CD4-positive, alpha-beta T cell treated with Interleukin-15 for 4 hours (primary cell): ENCODE measurements at regions not wholly inside any gene's neighbourhood (a gene's known extent, or its start where the extent isn't known, plus 50 kb on each side); places are given as distances from the start of the nearest gene placed in this dataset.

Experiments
- DNase-seq: peaks from one replicate; pipeline ENCODE4 v3.0.0-alpha.2; 2020; ENCODE audit warnings: low spot score

DNA sequence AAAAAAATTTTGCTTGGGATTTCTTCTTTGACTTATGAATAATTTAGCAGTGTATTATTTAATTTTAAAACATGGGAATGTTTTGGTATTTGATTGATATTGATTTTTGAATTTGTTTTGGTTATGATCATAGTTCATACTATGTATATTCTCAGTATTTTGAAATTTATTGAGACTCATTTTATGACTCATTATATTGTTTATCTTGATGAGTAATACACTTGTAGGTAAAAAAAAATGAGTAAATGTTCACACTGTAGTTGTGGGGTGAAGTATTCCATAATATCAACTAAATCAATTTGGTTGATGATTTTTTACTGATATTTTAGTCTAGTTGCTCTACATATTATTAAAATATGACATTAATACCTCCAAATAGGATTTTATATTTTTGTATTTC, 1142.2 kb downstream of the ADGRL3 start:
- DNase-seq, result no peak

- DNase-seq, result no peak
Measured at GRCh38 chr4:62328526-62328925, 1128.4 kb downstream of the ADGRL3 start.

DNA sequence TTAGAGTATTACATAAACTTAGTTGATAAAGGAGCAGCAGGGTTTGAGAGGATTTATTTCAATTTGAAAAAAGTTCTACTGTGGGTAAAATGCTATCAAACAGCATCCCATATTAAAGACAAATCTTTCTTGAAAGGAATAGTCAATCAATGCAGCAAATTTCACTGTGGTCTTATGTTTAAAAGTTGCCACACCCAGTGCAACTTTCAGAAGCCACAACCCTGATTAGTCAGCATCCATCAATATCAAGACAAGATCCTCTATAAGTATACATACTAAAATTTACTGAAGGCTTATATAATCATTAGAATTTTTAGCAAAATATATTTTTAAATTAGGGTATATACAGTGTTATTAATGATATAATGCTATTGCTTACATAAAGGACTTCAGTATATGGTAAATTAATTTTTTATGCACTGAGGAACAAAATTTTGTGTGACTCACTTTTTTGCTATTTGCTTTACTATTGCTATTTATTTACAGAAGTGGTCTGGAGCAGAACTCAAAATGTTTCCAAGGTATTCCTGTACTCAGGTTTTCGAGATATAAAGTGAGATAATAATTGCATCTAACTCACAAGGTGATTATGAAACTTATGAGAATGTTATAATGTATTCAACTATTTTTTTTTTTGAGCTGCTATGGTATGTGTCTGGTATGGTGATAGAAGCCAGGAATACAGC, 1127.6 kb downstream of the ADGRL3 start:
- no peak for DNase-seq

GRCh38 chr4:62324215-62324614, 1124.1 kb downstream of the ADGRL3 start:
- DNase-seq, result no peak

DNA sequence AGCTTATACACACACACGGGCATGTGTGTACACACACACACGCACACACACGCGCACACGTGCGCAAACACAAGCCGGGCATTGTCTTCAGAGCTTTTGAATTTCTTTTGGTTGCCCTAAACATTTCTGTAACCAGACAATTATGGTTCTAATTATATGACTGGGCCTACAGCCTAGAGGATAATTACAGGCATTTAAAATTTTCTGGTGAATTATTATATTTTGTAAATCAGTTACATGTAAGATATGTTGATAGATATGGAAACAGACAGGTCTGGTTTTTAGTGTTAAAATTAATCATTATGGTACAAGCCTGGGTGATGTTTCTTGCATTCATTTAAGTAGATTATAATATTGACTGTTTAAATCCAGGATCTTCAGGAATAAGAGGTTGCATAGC, 1120.5 kb downstream of the ADGRL3 start:
- DNase-seq, result no peak

DNA sequence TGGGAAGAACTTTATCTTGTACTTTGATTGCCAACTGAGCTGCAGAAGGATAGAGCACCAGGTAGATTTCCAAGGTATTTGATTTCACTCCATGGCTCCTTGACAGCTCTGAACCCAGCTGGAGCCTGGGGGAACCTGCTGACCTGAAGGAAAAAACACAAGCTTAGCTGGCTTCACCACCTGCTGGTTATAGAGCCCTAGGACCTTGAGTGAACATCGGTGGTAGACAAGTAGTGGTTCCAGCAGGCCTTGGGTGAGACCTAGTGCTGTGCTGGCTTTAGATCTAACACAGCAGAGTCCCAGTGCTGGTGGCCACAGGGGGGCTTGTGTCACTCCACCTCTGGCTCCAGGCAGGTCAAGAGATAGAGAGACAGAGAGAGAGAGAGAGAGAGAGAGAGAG, 1102.6 kb downstream of the ADGRL3 start:
- no peak for DNase-seq

DNA sequence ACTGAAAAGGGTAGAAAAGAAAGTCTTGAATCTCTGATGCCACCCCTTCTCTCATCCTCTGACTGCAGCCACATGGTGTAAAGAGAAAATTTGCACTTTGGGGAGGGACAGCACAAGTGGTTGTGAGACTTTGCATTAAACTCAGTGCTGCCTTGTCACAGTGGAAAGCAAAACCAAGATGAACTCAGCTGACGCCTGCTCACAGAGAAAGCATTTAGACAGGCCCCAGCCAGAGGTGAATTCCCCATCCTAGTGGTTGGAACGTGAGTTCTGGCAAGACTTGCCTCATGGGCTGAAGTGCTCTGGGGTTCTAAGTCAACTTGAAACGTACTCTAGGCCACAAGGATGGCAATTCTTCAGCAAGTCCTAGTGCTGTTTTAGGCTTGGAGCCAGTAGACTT, 1101.4 kb downstream of the ADGRL3 start:
- DNase-seq, result no peak

DNA sequence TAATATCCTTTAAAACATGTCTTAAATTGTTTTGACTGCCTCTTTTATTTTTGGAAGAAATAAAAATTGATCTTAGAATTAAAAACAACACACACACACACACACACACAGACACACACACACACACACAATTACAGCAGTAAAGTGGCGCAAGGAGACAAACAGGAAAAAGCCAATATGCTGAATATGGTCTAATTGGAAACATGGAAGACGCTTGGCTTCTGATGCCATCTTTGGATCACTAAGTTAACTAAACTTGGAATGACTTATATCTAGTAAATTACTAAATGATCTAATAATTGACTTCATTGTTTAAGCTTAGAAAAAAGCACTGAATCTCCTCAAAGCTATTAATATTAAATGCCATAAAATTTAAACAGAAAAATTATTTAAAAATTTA, 1093.4 kb downstream of the ADGRL3 start:
- DNase-seq, result no peak

- DNase-seq, result no peak
Measured at GRCh38 chr4:62292911-62293310, 1092.8 kb downstream of the ADGRL3 start.

GRCh38 chr4:62288808-62289541, 1088.8 kb downstream of the ADGRL3 start:
- no peak for DNase-seq

DNA sequence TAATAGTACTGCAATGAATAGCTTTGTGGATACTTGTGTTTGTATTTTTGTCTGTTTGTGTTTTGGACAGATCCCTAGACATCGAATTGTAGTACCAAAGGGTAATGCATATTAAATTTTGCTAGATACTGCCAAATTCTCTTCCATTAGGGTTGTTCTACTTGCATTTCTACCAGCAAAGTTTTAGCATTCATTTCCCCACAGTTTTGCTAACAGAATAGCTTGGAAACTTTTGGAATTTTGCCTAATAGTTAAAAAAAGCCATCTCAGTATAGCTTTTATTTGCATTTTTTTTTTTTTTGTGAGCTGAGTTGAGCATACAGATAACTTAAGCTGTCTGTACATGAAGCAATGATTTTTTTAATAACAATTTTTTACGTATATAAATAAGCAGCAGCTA, 1084.9 kb downstream of the ADGRL3 start:
- DNase-seq, result no peak

GRCh38 chr4:62279689-62280088, 1079.6 kb downstream of the ADGRL3 start:
- no peak for DNase-seq

DNA sequence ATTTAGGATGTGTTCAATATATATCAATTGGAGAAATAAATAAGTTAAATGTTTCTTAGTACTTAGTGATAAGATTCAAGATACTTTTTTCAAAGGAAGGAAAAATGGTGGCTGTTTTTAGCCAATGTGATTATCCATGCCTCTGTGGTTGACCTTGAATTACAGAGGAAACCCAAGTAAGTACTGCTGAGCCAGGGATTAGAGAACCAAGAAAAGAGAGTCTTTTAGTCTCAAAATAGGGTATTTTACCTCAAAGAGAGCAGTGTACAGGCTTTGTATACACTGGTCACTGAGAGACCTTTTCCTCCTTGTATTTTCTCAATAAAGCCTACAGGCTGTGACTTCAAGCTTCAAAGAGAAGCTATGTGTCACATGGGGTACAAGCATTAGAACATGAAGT, 1075.3 kb downstream of the ADGRL3 start:
- DNase-seq, result no peak

GRCh38 chr4:62274782-62275181, 1074.7 kb downstream of the ADGRL3 start:
- DNase-seq, result no peak

DNA sequence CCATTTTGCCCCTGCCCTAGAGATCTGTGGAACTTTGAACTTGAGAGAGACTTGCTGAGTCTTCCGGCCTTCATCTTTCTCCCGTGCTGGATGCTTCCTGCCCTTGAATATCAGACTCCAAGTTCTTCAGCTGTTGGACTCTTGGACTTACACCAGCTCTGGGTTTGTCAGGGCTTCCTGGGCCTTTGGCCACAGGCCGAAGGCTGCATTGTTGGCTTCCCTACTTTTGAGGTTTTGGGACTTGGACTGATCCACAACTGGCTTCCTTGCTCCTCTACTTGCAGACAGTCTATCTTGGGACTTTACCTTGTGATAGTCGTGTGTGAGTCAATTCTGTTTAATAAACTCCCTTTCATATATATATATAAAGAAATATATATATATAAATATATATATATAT, 1071.0 kb downstream of the ADGRL3 start:
- DNase-seq, result no peak

DNA sequence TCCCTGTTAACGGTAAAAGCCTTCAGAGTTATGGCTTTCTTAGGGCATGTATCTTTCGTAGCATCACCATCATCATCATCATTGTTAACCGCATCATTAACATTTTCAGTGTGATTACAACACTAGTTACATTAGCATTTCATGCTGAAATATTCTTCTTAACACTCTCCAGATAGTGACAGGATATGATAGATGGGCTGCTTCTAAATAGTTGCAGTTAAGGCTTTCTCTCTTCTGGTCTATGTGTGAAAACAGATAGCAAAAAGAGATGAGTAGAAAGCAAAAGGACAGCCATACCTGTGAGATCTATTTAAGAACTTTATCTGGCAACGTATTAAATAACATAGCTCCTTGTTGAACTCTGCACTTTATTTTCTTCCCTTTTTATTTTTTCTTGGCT, 1069.8 kb downstream of the ADGRL3 start:
- no peak for DNase-seq

DNA sequence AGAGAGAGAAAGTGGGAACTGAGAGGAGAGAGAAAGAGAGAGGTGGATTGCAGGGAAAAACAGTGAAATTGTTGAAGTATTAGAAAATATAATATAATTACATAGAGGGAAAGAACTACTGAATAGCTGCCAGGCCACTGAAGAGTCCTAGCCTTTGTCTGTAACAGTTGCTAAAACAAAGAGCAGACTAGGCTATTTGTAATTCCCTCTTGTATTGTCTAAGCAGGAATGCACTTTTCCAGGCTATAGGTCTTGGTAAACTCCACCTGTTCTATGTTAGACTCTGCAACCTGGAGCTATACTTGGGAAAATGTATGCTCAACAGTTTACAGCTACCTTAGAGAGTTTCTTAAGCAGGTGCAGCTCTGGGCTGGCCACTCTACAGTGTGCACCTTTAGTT, 1063.3 kb downstream of the ADGRL3 start:
- no peak for DNase-seq

GRCh38 chr4:62262676-62263075, 1062.5 kb downstream of the ADGRL3 start:
- DNase-seq, result no peak

GRCh38 chr4:62260254-62260653, 1060.1 kb downstream of the ADGRL3 start:
- no peak for DNase-seq

DNA sequence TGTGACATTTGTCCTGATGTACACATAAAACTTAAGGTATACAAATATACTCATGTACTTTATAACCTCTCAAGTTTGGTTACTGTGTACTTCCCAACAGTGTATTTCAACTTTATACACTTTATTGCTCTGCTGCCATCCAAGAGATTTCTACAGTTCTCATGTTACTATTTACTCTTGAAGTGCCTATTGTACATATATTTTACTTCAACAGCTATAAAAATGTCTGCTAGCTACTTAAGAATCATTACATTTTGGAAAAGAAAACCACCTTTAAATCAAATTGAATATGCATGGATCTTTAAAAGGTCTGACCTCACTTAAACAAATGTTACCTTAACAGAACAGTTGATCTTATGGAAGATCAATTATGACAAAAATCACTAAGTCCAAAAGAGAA, 1056.4 kb downstream of the ADGRL3 start:
- DNase-seq, result no peak

DNA sequence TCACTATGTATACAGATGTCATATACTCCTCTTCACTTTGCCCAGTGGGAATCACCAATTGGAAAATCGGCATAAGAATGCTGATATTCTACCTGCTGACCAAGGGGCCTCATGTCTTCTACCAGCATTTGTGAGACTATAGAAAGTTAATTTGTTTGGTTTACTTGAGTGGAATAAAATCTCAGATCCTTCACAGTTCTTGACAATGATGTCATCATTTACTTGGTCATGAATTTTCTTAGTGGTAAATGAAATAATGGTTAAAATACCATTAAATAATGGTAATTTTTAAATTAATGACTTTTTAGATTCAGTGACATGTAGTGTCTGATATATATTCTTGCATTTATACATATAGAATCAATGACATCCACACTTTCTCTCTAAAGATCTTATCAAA, 1052.6 kb downstream of the ADGRL3 start:
- no peak for DNase-seq

- no peak for DNase-seq
Measured at GRCh38 chr4:62250100-62250499, 1050.0 kb downstream of the ADGRL3 start.

DNA sequence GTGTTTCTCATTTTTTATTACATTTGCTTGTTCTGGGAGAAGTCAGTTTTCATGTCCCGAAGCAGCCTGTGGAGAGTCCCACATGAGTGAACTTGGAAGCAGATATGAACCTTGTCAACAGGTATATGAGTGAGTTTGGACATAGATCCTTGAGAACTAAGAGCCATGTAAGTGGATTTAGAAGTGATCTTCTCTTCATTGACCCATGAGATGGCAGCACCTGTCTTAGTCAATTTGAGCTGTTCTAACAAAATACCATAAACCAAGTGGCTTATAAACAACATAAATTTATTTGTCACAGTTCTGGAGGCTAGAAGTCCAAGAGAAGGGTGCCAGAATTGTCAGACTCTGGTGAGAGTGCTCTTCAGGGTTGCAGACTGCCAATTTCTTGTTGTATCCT, 1043.8 kb downstream of the ADGRL3 start:
- no peak for DNase-seq

DNA sequence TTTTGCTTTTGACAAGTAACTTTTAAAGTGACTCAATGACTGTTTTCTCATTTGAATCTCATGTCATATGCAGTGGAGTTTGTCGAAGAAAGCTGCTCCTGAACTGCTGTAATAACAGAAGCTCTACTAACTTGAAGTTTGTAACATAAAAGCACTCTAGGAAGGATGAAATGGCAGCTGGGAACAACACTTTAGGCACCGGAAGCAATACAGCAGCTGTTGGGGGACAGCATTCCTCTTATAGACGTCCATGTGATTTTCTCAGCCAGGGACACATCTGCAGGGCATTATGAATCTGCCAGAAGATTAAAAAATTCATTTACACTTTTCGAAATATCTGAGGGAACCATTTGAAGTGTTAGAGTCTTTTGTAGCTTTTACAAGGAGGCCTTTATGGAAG, 1035.8 kb downstream of the ADGRL3 start:
- DNase-seq, result no peak
